ENCODE measurements at regions not wholly inside any gene's neighbourhood (a gene's known extent, or its start where the extent isn't known, plus 50 kb on each side); places are given as distances from the start of the nearest gene placed in this dataset.
"Not testable (repeated sequence)": the region's sequence is repeated elsewhere in the genome, so short reads cannot be mapped to it uniquely, and the experiment has no call there.

DNA sequence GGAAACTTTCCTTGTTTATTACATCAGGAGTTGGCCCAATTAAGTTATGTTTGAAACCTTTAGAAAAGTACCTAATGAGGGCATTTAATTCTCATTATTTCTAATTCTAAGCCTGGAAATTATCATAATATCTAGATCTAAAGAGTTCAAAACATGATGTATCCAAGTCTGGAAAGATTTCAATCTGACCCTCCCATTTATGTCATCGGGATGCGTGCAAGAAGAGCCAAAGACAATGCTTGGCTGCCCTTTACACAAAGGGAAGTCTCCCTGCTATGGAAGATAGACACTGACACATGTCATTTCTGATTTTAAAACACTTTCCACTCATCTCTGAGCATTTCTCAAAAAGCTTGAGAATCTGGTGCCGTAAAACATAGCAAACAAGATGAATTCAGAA lies 222.4 kb downstream of the ANTXR2 start:
- DNase-seq, result no peak

DNA sequence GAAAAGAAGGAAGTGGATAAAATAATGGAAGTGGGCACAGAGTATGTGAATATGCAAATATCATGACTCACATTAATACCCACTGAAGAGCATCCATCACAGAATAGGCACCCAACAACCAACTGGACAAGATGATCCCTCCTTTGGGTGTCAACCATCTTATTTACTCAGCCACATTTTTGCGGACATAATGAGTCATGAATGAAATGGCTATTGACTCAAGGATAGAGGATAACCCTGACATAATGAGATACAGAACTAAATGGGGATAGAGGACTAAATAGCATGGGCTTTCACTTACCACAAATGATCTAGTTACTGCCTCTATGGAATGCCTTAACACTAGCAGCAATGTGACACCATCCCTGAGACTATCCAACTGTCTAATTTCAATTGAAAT lies 224.7 kb downstream of the ANTXR2 start:
- DNase-seq, result no peak

DNA sequence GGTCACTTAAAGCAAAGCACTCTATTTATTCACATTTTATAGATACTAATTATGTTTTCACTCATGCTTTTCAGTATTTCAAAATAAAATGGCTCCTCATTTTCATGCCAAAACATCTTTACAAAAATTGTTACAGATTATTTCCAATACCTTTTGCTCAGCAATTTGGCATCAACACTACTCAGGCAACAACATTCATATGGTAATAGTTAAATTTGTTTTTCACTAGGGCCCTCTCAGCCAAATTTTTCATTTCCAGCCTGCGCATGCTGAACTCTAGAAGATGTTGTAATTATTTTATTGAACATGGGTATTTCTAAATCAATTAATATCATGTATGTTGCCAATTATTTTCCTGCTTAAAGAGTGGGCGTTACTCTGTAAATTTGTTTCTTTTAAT lies 225.6 kb downstream of the ANTXR2 start:
- no peak for DNase-seq

DNA sequence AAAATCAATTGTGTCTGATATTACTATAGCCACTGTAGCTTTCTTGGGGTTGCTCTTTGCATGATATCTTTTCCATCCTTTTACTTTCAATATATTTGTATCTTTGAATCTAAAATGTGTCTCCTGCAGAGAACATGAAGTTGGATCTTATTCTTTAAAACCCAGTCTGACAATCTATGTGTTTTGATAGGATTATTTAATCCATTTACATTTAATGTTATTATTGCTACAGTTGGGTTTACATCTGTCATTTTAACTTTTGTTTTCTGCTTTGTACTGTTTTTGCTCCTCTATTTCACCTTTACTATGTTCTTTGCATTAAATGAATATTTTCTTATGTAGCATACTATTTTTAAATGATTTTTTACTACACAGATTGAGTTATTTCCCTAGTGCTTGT lies 230.9 kb downstream of the ANTXR2 start:
- no peak for DNase-seq

DNA sequence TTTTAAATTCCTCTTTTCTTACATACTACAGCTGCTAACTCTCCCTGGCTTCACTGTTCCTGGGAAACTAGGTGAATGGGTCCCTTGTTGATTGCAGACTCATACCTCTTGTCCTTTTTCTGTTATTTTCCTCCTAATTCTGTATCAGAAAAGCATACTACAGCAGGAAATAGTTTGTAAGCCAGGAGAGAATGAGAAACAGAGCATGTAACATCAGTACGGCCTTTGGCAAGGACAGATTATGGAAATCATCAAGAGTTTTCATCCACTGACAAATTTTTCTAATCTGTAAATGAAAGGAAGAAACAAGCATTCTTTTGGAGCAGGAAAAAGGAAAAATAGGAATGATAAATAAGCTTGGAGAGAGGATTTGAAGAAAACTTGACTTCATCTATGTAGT lies 239.2 kb downstream of the ANTXR2 start:
- no peak for DNase-seq

DNA sequence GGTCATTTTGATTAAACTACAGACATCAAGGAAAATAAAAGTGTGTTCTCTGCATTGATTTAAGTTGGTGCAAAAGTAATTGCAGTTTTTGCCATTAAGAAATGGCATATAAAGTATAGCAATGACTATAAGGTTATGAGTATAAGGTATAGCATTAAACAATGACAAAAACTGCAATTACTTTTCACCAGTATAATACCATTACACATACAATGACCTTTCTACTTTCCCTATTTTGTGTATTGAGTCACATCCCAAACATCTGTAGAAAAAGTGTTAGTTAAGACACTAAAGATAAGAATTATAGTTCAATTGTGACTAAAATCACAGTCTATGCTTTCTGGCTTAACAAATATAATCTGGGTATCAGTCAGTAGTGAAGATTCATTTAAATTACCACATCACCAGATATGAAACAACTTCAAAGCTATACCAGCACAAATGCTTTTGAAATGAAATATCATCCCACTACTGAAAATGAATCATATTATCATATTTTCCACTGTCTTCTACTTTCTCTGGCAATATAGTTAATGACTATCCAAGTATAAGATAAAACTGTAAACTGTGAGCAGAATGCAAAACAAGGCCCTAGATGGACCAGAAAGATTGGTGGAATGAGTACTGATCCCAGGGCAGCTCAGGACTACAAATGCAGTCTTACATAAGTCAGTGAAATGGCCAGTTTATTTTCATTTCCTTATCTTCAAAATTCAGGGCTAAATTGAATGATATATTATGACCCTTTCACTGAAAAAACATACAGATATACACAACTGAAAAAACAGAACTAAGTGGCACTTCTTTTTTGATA lies 241.1 kb downstream of the ANTXR2 start:
- no peak for DNase-seq

DNA sequence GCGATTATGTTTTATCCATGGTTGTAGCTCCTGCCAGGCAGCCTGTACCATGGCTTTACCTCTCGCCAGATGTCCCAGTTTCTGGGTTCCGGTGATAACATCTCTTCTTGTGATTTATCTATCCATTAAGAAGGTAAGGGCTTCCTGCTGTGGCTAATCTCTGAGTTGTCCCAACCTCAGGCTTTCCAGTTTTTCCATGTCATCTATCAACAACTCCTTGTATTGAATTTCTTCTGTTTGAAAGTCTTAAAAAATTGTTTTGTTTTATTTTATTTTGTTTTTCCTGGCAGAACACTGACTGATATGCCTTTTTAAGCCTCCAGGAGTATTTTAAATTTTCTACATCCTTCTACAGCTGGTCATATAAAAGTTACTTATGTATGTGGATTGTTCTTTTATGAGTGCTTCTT lies 241.9 kb downstream of the ANTXR2 start:
- no peak for DNase-seq

DNA sequence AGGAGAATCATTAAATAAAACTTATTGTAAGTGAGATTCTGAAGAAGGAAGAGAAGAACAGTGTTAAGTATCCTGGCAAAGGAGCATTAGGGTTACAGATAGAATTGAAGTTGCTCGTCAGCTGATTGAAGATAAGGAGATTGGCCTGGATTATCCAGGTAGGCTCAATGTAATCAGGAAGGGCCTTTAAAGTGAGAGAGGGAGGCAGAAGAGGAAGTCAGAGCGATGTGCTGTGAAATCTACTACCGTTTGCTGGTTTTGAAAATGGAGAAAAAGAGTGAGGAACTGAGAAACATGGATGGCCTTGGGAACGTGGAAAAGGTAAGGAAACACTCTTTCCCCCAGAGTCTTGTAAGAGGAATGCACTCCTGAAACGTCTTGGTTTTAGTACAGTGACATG lies 245.7 kb downstream of the ANTXR2 start:
- DNase-seq, result no peak

DNA sequence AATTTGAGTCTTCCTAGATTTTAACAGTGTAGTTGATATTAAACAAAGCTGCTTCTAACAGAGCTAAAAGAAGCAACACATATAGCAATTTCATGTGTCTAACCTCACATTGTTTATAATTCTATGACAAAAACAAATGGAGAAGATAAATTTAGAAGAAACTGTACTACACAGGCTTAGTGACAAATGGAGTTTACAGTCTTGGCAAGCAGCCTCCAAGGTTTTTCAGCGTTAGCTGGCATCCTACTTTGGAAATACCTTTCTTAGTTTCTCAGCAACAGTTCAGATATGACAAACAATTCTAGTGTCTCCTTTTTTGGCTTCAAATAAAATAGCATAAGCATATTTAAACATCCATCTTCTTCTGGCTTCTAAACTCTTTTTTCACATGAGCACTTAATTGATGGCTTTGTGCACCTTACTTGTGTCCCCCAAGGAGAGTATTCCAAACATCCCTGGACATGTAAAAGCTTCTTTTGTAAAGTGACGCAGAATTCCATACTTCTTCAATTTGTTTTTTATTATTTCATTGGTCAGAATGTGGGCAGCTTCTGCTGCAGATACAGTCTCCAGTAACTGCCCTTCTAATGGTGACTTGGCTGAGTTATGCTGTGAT lies 249.8 kb downstream of the ANTXR2 start:
- DNase-seq, result no peak

DNA sequence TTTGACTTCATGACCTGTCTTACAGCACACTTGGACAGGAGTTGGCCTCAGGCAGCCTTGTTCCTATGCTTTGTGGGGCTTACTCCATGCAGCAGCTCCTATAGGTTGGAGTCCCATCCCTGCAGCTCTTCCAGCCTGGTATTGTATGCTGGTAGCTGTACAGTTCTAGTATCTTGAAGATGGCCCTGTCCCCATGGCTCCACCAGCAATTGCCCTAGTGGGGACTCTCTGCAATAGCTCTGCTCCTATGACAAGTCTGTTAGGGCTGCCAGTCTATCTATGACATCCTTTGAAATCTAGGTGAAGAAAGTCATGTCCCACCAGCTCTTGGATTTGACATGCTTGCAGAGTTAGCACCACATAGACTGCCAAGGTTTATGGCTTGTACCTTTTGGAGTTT lies 252.6 kb downstream of the ANTXR2 start:
- DNase-seq, result no peak

DNA sequence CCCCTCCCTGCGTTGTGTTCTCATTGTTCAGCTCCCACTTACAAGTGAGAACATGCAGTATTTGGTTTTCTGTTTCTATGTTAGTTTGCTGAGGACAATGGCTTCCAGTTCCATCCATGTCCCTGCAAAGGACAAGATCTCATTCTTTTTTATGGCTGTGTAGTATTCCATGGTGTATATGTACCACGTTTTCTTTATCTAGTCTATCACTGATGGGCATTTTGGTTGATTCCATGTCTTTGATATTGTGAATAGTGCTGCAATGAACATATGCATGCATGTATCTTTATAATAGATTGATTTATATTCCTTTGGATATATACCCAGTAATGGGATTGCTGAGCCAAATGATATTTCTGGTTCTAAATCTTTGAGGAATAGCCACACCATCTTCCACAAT lies 265.1 kb downstream of the ANTXR2 start:
- DNase-seq, result not testable (repeated sequence)

DNA sequence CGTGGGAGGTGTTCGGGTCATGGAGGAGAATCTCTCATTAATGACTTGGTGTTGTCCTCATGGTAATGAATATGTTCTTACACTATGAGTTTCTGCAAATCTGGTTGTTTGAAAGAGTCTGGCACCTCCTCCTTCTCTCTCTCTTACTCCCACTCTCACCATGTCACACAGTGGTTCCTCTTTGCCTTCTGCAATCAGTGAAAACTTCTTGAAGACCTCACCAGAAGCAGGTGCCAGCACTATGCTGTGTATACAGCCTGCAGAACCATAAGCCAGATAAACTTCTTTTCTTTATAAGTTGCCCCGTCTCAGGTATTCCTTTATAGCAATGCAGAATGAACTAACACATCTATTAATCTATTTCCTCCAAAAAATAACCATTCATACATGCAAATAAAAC lies 275.0 kb downstream of the ANTXR2 start:
- no peak for DNase-seq

DNA sequence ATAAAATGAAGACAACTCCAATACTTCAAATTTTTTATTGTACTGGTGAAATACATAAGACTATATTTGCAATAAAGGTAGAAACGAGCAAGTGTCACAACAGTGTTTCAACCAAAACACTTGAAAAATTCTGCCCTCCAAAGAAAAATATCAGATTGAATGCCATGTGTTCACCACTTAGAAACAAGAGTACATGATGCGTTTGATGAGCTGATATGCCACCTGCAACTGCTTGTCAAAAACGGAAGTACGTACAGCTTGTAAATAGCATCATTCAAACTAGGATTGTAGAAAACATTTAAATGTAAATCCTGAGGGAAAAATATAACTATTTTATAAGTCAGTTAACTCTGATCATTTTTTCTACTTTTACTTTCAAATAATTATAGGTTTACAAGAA lies 276.1 kb downstream of the ANTXR2 start:
- DNase-seq, result no peak

DNA sequence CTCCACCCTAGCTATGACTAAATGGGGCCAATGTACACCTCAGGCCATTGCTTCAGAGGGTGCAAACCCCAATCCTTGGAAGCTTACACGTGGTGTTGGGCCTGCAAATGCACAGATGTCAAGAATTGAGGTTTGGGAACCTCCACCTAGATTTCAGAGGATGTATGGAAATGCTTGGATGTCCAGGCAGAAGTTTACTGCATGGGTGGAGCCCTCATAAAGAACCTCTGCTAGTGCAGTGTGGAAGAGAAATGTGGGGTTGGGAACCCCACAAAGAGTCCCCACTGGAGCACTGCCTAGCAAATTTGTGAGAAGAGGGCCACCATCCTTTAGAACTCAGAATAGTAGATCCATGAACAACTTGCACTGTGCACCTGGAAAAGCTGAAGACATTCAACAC lies 284.1 kb downstream of the ANTXR2 start:
- no peak for DNase-seq

DNA sequence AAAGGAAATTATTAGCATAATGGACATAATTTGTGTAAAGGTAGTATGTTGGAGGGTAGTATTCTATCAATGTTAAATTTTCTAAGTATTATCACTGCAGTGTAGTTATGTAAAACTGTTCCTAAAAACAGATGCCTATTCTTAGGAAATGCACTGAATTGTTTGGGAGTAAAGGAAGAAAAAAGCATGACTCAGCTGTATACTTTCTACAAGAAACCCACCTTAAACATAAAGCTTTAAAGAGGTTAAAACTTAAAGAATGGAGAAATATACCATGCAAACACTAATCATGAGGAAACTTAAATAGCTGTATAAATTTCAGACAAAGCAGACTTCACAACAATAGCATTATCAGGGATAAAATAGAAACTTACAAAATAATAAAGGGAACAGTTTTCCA lies 292.9 kb downstream of the ANTXR2 start:
- no peak for DNase-seq

DNA sequence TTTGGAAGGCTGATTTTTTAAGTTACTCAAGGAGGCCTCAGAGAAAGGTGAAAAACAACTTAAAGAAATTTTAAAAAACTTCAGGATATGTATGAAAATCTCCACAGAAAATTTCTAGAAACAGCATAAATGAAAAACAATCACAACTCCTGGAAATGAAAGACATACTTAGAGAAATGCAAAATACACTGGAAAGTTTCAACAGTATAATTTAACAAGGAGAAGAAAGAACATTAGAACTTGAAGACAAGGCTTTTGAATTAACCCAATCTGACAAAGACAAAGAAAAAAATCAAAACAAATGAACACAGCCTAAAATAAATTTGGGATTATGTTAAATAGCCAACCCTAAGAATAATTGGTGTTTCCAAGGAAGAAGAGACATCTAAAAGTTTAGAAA lies 300.5 kb downstream of the ANTXR2 start:
- DNase-seq, result no peak

DNA sequence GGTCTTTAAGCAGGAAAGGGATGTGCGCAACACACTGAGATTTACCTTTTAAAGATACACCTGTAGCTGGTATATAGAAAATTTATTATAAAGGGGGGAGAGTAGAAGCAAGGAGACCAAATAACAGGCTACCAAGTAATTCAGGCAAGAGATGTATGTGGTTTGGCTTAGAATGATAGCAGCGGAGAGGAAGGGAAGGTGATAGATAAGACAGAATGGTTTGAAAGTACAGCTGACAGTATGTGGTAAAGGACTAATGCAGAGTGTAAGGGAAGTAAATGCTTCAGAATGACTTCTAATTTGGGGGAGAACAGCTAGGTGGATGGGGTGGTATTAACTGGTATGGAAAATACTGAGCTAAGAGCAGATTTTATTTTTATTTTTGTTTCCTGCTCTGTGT lies 308.9 kb downstream of the ANTXR2 start:
- no peak for DNase-seq

DNA sequence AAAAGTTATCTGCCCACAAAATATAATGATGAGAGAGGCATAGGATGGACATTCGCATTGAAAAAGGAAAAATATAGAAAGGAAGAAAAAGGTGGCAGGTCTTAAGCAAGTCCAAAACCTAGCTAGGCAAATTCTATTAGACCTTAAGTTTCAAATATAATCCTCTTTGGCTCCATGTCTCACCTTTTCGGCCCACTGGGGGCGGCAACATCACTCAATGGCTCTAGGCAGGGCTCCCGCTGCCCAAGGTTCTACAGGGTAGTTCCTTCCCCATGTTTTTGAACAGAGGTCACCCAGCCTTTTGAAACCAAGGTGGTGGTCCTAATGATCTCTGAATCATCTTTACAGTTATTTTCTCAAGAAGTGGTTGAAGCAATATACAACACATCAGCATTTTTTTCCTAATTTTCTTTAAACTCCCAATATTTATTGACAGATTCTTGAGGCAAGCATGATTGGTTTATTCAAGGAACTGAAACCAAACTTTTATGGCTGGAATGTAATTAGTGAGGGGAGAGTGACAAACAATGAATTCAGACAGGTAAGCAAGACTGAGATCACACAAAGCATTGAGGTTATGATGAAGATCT lies 309.4 kb downstream of the ANTXR2 start:
- no peak for DNase-seq

DNA sequence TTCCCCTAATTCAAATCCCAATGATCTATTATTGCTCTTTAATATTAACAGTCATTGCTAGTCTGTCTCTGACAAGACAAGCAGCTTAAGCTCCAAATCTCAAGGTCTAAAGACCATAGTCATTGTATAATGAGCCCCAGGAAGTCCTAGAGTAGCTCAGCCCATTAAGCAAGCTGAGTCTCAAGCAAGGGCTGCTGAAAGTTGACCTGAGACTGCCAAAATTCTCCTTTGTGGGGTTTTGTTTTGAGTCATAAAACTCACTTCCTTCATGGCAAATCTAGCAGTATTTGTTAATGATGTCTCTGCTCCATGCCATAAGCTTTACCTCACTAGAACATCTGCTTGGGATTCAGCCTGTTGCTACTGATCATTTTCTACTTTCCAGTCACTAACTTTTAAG lies 313.2 kb downstream of the ANTXR2 start:
- DNase-seq, result no peak

DNA sequence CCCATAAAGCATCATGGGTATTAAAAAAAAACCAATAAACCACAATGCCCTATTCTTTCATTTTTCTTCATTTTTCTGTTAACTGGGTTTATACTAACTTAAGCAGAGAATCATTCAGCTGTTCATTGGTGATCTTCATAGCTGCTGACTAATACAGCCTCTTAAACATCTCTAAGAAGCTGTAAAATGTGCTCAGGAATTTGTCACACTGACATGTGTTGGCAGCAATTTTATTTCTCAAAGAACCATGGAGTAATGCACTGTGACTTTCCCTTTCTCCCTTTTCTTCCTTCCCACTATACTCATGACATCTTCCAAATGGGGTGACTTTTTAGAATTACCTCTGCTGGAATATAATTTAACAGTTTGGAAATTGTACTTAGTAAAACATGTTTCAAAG lies 315.4 kb downstream of the ANTXR2 start:
- DNase-seq, result no peak

DNA sequence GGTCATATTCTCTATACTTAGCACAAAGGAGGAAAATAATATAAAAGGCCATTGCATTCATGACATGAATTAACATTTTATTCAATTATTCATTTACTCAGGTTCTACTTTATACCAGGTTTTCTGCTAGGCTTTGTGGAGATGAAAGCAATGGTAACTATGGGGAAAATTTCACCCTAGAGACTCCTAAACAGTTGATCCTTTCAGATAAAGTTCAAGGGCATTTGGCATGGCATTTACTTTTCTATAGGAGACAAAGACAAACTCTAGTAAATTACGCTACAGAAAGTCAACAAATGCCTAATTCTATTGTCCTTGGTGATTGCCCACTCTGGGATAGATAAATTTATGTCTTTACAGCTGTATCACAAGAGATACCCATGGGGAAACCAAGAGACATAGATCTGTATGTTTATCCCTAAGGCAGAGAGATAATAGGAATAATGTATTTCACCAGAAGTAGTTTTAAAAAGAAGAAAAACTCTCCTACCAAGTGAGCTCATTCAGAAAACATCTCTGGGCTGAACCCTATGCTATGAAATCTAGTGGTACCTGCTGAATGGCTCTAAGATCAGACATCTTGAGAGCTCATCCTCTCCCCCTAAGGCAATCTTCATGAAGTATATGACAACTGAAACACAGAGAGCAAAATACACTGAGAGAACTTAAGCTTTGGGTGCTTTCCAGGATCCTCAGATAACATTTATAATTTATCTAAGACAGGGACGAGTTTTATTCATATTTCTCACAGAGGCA lies 316.7 kb downstream of the ANTXR2 start:
- no peak for DNase-seq

DNA sequence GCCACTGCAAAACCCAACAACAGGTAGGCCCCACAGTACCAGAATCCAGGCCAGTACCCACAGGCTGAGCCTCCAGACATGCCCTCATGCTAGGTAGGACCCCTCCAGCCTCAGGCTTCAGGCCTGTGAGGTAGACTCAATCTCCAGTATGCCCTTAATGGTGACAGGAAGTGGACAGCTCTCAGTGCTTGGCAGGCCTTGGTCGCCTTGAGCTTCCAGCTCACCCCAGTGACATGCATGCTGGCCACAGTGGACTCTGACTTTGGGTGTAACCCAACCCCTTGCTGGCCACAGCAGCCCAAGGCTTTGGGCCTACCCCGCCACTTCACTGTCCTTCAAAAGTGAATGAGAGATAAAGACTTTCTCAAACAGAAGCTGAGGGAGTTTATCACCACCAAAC lies 324.2 kb downstream of the ANTXR2 start:
- DNase-seq, result no peak

DNA sequence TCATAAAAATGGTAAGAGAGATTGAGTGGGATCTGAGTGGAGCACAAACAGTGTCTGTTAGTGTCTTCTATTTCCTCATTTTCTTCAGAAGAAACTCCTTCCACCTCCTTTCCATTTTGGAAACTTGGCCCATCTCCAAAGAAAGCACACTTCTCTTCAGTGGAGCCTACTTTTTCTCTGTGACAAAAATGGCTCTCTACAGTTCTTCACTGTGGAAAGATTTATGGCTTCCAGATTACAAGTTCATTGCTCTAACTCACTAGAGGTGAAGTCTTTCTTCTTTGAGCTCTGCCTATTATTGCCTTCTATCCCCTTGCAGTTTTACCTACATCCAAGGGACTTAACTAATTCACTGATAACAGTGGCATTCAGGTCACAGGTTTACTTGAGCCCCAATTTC lies 325.8 kb downstream of the ANTXR2 start:
- no peak for DNase-seq

DNA sequence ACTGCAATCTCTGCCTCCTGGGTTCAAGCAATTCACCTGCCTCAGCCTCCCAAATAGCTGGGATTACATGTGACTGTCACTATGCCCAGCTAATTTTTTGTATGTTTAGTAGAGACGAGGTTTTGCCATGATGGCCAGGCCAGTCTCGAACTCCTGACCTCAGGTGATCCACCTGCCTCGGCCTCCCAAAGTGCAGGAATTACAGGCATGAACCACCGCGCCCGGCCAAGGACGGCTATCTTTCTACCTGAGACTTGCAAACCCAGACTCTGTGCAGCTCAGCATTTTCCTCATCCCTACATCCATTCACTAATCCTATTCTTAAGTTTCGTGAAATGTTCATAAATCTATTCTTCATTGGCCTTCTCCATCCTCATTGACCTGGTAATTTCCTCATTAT lies 330.0 kb downstream of the ANTXR2 start:
- DNase-seq, result no peak

Measured in KG1 (cell line).